BE2C (cell line): ENCODE measurements at regions not wholly inside any gene's neighbourhood (a gene's known extent, or its start where the extent isn't known, plus 50 kb on each side); places are given as distances from the start of the nearest gene placed in this dataset.
"Not testable (repeated sequence)": the region's sequence is repeated elsewhere in the genome, so short reads cannot be mapped to it uniquely, and the experiment has no call there.

ENCODE experiments used
- DNase-seq: peaks from one replicate; pipeline ENCODE4 v3.0.0-alpha.2; 2020
- H3K27me3 ChIP-seq: fragments of 250-450 bp; sonication (Bioruptor Pico); 2 replicates; pipeline ENCODE4 v1.5.1; 2020; ENCODE audit warnings: mild to moderate bottlenecking
- H3K36me3 ChIP-seq: fragments of 250-450 bp; sonication (Bioruptor Pico); 2 replicates; pipeline ENCODE4 v1.5.1; 2020; ENCODE audit warnings: mild to moderate bottlenecking
- H3K4me1 ChIP-seq: fragments of 250-450 bp; sonication (Bioruptor Pico); 2 replicates; pipeline ENCODE4 v1.5.1; 2020
- H3K4me3 ChIP-seq: 2 replicates; pipeline ENCODE4 v1.5.1; 2011; ENCODE audit warnings: low read depth, low read length
- H3K9me3 ChIP-seq: fragments of 250-450 bp; sonication (Bioruptor Pico); 2 replicates; pipeline ENCODE4 v1.5.1; 2020
- CTCF ChIP-seq: IDR thresholded peaks from 2 replicates; pipeline ENCODE4 v1.5.1; 2012; ENCODE audit warnings: mild to moderate bottlenecking, low read depth, low read length

DNA sequence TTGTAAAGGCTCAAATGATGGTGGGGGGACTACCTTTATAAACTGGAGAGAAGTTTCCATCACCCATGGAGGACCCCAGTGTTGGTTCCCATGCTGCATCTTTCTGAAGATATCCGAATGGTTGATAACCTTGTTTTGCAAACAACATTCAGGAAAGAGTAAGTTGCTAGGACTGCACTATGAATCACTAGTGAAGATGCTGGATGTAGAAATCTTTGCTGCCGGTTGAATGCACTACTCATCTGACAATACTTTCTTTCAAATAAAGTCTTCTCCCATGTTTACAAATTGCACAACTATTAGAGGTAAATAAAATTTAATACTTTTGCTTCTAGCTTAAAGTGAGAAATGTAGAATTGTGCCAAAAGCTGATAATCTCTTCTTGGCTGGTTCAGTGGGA lies 198.4 kb upstream of the SLITRK6 start:
- Histone ChIP-seq H3K27me3 (no peaks in the 10 kb centered on the region), H3K9me3 (no peaks in the 10 kb centered on the region), H3K4me1 (no peaks in the 10 kb centered on the region), H3K36me3 (no peaks in the 10 kb centered on the region), H3K4me3 (no peak overlapping the region)
- DNase-seq: no peak
- no peak for TF ChIP-seq CTCF

DNA sequence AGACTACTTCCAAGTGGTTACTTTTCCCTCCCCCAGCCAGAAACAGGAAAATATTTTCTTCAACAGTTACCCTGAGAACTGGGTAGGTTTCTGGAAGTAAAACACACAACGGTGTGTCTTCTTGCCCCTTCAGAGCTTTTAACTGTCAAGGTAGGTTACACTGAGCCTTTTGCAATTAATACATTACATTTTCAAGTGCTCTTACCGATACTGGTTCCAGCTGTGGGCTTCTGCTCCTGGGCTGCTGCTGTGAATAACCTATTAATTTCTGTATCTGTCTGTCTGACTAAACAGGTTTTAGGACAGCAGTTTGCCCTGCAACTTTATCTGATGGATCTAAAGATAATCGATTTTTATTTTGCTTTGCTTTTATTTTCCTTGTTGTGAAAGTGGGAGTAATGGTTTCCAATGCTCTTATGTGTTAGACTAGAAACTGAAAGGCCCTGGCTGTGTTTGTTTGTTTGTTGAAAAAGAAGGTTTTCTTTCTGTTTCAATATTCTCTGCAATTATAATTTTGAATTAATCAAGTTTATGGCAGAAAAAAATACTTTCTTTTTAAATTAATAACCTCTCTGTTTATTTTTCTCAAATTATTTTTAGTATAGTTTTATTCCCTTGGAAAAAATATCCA lies 196.7 kb upstream of the SLITRK6 start:
- no peak for DNase-seq
- H3K36me3 ChIP-seq: no peaks in the 10 kb centered on the region
- H3K9me3 ChIP-seq: no peaks in the 10 kb centered on the region
- no peaks in the 10 kb centered on the region for H3K27me3 ChIP-seq
- no peaks in the 10 kb centered on the region for H3K4me1 ChIP-seq
- no peak for TF ChIP-seq CTCF
- no peak overlapping the region for H3K4me3 ChIP-seq

DNA sequence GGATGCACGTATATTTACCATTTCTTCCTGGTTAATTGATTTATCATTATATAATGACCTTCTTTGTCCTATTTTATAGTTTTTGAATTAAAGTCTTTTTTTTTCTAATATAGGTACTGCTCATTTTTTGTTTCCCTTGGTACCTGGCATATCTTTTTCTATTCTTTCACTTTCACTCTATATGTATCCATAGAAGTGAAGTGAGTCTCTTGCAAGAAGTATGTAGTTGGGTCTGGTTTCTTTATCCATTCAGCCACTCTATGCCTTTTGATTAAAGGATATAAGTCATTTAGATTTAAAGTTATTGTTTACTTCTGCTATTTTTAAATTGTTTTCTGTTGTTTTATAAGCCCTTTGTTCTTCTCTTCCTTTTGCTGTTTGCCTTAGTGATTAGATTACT lies 194.3 kb upstream of the SLITRK6 start:
- no peaks in the 10 kb centered on the region for H3K36me3 ChIP-seq
- H3K9me3 ChIP-seq: no peaks in the 10 kb centered on the region
- no peak for TF ChIP-seq CTCF
- no peak overlapping the region for H3K4me3 ChIP-seq
- H3K27me3 ChIP-seq: no peaks in the 10 kb centered on the region
- no peaks in the 10 kb centered on the region for H3K4me1 ChIP-seq
- no peak for DNase-seq

- DNase-seq: no peak
- Histone ChIP-seq H3K9me3 (no peaks in the 10 kb centered on the region), H3K36me3 (no peaks in the 10 kb centered on the region), H3K4me3 (no peak overlapping the region), H3K4me1 (no peaks in the 10 kb centered on the region), H3K27me3 (no peaks in the 10 kb centered on the region)
- TF ChIP-seq CTCF: no peak
Observed at GRCh38 chr13:85990397-85990796, 191.2 kb upstream of the SLITRK6 start.

DNA sequence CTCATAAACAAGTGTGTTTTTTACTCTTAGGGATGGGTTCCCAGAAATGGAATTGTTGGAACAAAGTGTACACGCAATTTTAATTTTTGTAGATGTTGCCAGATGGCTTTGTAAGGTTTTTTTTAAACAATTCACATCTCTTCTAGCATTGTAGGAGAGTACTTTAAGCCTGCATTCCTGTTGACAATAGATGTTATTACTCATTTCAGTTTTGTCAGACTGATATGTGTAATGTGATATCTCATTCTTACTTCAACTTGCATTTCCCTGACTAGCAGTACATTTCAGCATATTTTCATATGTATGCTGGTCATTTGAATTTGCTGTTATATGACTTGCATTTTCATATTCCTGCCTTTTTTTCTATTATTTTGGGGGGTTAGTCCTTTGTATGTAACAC lies 186.6 kb upstream of the SLITRK6 start:
- no peak for DNase-seq
- no peak for TF ChIP-seq CTCF
- H3K9me3 ChIP-seq: no peaks in the 10 kb centered on the region
- no peaks in the 10 kb centered on the region for H3K27me3 ChIP-seq
- no peaks in the 10 kb centered on the region for H3K4me1 ChIP-seq
- no peaks in the 10 kb centered on the region for H3K36me3 ChIP-seq
- no peak overlapping the region for H3K4me3 ChIP-seq

DNA sequence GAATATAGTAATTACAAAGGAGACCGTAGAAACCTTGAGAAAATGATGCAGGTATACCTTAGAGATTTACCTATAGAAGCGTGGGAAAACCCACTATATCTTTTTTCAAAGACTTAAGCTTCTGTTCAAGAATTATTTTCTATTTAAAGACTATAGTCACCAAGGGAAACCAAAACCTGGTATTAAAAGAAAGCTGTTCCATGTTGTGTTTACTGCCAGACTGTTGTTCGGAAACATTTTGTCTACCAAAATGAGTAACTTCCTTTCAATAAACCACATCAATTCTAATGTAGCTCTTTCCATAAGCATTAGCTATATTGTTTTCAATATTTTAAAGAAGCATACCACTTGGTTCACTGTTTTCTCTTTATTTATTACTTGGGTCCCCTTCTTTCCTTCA lies 182.9 kb upstream of the SLITRK6 start:
- no peak for DNase-seq
- H3K9me3 ChIP-seq: no peaks in the 10 kb centered on the region
- no peak for TF ChIP-seq CTCF
- no peak overlapping the region for H3K4me3 ChIP-seq
- no peaks in the 10 kb centered on the region for H3K4me1 ChIP-seq
- no peaks in the 10 kb centered on the region for H3K36me3 ChIP-seq
- no peaks in the 10 kb centered on the region for H3K27me3 ChIP-seq

DNA sequence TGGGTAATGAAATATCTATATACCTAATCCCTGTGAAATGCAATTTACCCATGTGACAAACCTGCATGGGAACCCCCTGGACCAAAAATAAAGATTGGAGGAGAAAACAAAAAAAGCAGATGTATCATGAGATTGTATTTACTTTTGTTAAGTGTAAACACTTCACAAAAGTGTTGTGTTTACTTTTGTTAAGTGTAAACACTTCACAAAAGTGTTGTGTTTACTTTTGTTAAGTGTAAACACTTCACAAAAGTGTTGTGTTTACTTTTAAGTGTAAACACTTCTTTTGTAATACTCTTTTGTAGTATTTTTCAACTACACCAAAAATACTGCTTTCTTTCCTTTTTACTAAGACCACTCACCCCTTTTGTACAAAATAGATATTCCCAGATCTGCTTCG lies 181.2 kb upstream of the SLITRK6 start:
- not testable (repeated sequence) for H3K9me3 ChIP-seq, H3K4me1 ChIP-seq, H3K27me3 ChIP-seq, DNase-seq, H3K36me3 ChIP-seq, H3K4me3 ChIP-seq
